ENCODE measurements at regions not wholly inside any gene's neighbourhood (a gene's known extent, or its start where the extent isn't known, plus 50 kb on each side); places are given as distances from the start of the nearest gene placed in this dataset.

GRCh38 chr1:38420666-38421065 is 374.1 kb upstream of the POU3F1 start:
- no peak for TF ChIP-seq CTCF (IDR thresholded peaks at IDR 0.05)
- no peak for TF ChIP-seq POLR2A (IDR thresholded peaks at IDR 0.05; ENCODE audit: low read depth)
- no peak for TF ChIP-seq POLR2AphosphoS5 (IDR thresholded peaks at IDR 0.05)
- TF ChIP-seq EP300 (IDR thresholded peaks at IDR 0.05): no peak
